Activated CD8-positive, alpha-beta memory T cell treated with anti-CD3 and anti-CD28 coated beads, Interleukin-2, amount 10 ng/mL, durations not matched to agents 7 days and 5 days (primary cell): ENCODE measurements at regions not wholly inside any gene's neighbourhood (a gene's known extent, or its start where the extent isn't known, plus 50 kb on each side); places are given as distances from the start of the nearest gene placed in this dataset.

ENCODE experiments used
- ATAC-seq: fragments of 150-1000 bp; cut with Tn5 transposase; one replicate; pipeline ENCODE4 v1.10.0; 2021; ENCODE audit warnings: moderate library complexity
- CTCF ChIA-PET: fragments of 350-600 bp; sonication (Branson Sonifier 250); formaldehyde crosslinking; loops from one replicate; lab custom pipeline; 2021; ENCODE audit warnings: antibody characterized with exemption; lab: Charles Lee
- DNase-seq: peaks from one replicate; pipeline ENCODE4 v3.0.0-alpha.2; 2020
- H3K27ac Mint-ChIP-seq: one replicate; pipeline ENCODE4 v1.8.0; 2021; ENCODE audit warnings: mild to moderate bottlenecking, mixed read lengths
- H3K27me3 Mint-ChIP-seq: one replicate; pipeline ENCODE4 v1.8.0; 2021; ENCODE audit warnings: mixed read lengths
- H3K36me3 Mint-ChIP-seq: one replicate; pipeline ENCODE4 v1.8.0; 2021; ENCODE audit warnings: mild to moderate bottlenecking, mixed read lengths
- H3K4me1 Mint-ChIP-seq: one replicate; pipeline ENCODE4 v1.8.0; 2021; ENCODE audit warnings: mixed read lengths
- H3K4me3 Mint-ChIP-seq: one replicate; pipeline ENCODE4 v1.8.0; 2021; ENCODE audit warnings: mild to moderate bottlenecking, moderate library complexity, mixed read lengths
- H3K9me3 Mint-ChIP-seq: one replicate; pipeline ENCODE4 v1.8.0; 2022; ENCODE audit warnings: low read depth, mixed read lengths

DNA sequence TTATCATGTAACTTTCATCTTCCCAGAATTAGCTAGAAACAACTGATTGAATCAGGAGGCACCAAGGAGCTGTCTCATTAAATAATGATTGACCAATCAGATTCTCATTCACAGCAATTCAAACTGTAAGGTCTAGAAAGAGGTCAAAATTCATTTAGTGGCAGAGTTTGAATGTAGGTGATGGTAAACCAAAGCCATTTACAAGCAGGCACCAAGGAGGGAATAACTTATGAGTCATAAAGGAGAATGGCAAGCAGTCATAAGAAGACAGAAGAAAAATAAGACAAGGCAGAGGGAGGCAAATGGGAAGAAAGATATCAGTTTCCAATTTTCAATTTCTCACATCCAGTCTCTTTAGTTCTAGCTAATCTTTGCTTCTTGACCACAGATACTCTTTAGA is 52.9 kb upstream of the DEFB112 start:
- H3K4me3 Mint-ChIP-seq = no peak overlapping the region
- H3K36me3 Mint-ChIP-seq = no peaks in the 10 kb centered on the region
- no peaks in the 10 kb centered on the region for H3K27me3 Mint-ChIP-seq
- ATAC-seq = no peak
- no peak overlapping the region for H3K27ac Mint-ChIP-seq
- CTCF ChIA-PET = no interaction called here
- no peak for DNase-seq
- no peaks in the 10 kb centered on the region for H3K9me3 Mint-ChIP-seq
- H3K4me1 Mint-ChIP-seq = no peaks in the 10 kb centered on the region

GRCh38 chr6:50110587-50110986 is 60.9 kb upstream of the DEFB112 start:
- no peaks in the 10 kb centered on the region for H3K9me3 Mint-ChIP-seq
- H3K36me3 Mint-ChIP-seq = no peaks in the 10 kb centered on the region
- no peaks in the 10 kb centered on the region for H3K4me1 Mint-ChIP-seq
- ATAC-seq (no peak), DNase-seq (no peak)
- no peaks in the 10 kb centered on the region for H3K27me3 Mint-ChIP-seq
- CTCF ChIA-PET = interaction anchor here (1.0 kb wide), 1 partner anchor 14 kb away, joined by 3 read pairs; no protein-coding TSS in a partner anchor
- H3K27ac Mint-ChIP-seq = no peak overlapping the region
- H3K4me3 Mint-ChIP-seq = no peak overlapping the region

GRCh38 chr6:50112981-50113857 is 63.5 kb upstream of the DEFB112 start:
- Mint-ChIP-seq H3K4me3 (no peak overlapping the region), H3K27me3 (no peaks in the 10 kb centered on the region), H3K4me1 (no peaks in the 10 kb centered on the region), H3K27ac (no peak overlapping the region), H3K36me3 (no peaks in the 10 kb centered on the region), H3K9me3 (no peaks in the 10 kb centered on the region)
- ATAC-seq (no peak), DNase-seq (no peak)
- CTCF ChIA-PET = no interaction called here

- H3K36me3 Mint-ChIP-seq = no peaks in the 10 kb centered on the region
- ATAC-seq = no peak
- H3K4me1 Mint-ChIP-seq = no peaks in the 10 kb centered on the region
- CTCF ChIA-PET = no interaction called here
- no peak for DNase-seq
- no peaks in the 10 kb centered on the region for H3K9me3 Mint-ChIP-seq
- H3K27me3 Mint-ChIP-seq = no peaks in the 10 kb centered on the region
- H3K4me3 Mint-ChIP-seq = no peak overlapping the region
- no peak overlapping the region for H3K27ac Mint-ChIP-seq
These were observed 66.7 kb upstream of the DEFB112 start for GRCh38 chr6:50116390-50116789.

DNA sequence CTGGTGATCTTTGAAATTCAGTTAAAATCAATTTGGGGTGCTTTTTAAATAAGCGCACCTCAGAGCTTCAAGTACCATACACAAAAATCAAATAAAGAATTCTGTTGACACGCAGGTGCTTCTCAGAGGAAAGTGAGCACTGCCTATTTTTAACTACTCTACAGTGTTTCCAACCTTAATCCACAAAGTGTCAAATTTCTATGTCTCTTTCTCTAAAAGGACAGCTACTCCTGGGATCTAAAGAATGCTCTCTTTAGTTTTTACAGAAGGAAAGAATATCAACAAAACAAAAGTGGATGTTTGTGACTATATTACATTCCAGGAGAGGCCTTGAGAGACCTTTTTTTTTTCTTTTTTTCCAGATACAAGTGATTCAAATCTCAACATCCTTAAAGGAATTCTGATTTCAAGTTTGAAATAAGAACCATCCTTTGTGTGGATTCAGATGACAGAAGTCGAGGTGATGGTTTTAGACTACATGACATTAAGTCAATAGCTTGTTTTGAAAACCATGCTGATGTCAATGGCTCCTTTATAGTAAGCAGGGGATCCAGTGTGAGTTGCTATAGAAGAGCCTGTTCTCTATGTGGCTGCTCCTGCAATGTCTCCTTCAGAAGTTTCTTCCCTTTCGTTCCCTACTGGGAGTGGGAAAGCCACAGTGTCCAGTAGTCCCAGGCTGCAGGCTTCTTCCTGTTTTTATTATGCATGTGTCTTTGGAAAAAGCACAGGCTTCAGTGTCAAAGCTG is 67.2 kb upstream of the DEFB112 start:
- no peak for DNase-seq
- H3K36me3 Mint-ChIP-seq = no peaks in the 10 kb centered on the region
- no peaks in the 10 kb centered on the region for H3K9me3 Mint-ChIP-seq
- H3K27me3 Mint-ChIP-seq = no peaks in the 10 kb centered on the region
- no peak overlapping the region for H3K27ac Mint-ChIP-seq
- no peak overlapping the region for H3K4me3 Mint-ChIP-seq
- H3K4me1 Mint-ChIP-seq = no peaks in the 10 kb centered on the region
- no peak for ATAC-seq
- CTCF ChIA-PET = no interaction called here

DNA sequence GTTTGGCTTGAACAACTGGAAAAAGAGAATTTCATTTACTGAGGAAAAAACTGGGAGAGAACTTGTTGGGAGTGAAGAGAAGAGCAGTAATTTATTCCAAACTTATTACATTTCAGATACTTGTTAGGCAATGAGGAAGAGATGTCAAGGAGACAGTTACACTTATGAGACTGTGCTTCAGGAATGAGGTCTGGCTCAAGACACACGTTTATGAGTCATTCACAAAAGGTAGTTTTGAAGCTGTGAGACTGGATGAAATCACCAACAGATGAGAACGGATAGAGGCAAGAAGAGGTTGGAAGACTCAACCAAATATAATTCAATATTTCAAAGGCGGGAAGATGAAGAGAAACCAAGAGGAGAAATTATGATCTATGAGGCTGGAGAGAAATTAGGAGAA is 70.6 kb upstream of the DEFB112 start:
- CTCF ChIA-PET = no interaction called here
- no peaks in the 10 kb centered on the region for H3K36me3 Mint-ChIP-seq
- H3K9me3 Mint-ChIP-seq = no peaks in the 10 kb centered on the region
- H3K4me1 Mint-ChIP-seq = no peaks in the 10 kb centered on the region
- no peak overlapping the region for H3K27ac Mint-ChIP-seq
- H3K27me3 Mint-ChIP-seq = no peaks in the 10 kb centered on the region
- no peak for DNase-seq
- ATAC-seq = no peak
- no peak overlapping the region for H3K4me3 Mint-ChIP-seq

GRCh38 chr6:50123688-50124087 is 74.0 kb upstream of the DEFB112 start:
- CTCF ChIA-PET = interaction anchor here (1.6 kb wide), 1 partner anchor 10 kb away, joined by 4 read pairs; no protein-coding TSS in a partner anchor
- Mint-ChIP-seq H3K4me3 (no peak overlapping the region), H3K36me3 (no peaks in the 10 kb centered on the region), H3K9me3 (no peaks in the 10 kb centered on the region), H3K27ac (no peak overlapping the region), H3K4me1 (no peaks in the 10 kb centered on the region), H3K27me3 (no peaks in the 10 kb centered on the region)
- DNase-seq (no peak), ATAC-seq (no peak)

GRCh38 chr6:50124572-50124971 is 74.8 kb upstream of the DEFB112 start:
- Mint-ChIP-seq H3K27me3 (no peaks in the 10 kb centered on the region), H3K4me3 (no peak overlapping the region), H3K4me1 (no peaks in the 10 kb centered on the region), H3K36me3 (no peaks in the 10 kb centered on the region), H3K9me3 (no peaks in the 10 kb centered on the region), H3K27ac (no peak overlapping the region)
- DNase-seq (no peak), ATAC-seq (no peak)
- CTCF ChIA-PET = interaction anchor here (1.6 kb wide), 1 partner anchor 9 kb away, joined by 4 read pairs; no protein-coding TSS in a partner anchor

GRCh38 chr6:50128420-50129005 is 78.8 kb upstream of the DEFB112 start:
- Mint-ChIP-seq H3K4me1 (no peaks in the 10 kb centered on the region), H3K9me3 (no peaks in the 10 kb centered on the region), H3K27ac (no peak overlapping the region), H3K36me3 (no peaks in the 10 kb centered on the region), H3K27me3 (no peaks in the 10 kb centered on the region), H3K4me3 (no peak overlapping the region)
- no peak for ATAC-seq
- no peak for DNase-seq
- CTCF ChIA-PET = no interaction called here

DNA sequence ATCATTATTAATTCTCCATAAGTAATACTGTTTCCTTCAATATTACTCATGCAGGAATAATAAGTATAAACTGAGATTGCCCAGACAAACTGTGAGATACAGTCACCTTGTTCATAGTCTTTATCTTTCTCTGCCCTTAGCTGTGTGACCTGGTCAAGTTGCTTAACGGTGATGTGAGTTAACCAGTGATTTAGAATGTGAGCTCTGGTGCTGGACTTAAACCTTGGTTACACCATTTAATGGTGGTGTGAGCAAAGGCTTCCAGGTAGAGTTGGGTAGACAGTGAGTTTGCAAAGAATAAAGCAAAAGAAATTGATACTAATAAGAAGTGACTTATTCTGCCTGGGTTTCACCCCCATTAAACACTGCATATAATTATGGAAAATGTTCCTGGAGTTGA is 86.2 kb upstream of the DEFB112 start:
- H3K9me3 Mint-ChIP-seq = no peaks in the 10 kb centered on the region
- no peaks in the 10 kb centered on the region for H3K36me3 Mint-ChIP-seq
- H3K4me1 Mint-ChIP-seq = no peaks in the 10 kb centered on the region
- CTCF ChIA-PET = no interaction called here
- H3K27me3 Mint-ChIP-seq = no peaks in the 10 kb centered on the region
- ATAC-seq (no peak), DNase-seq (no peak)
- H3K27ac Mint-ChIP-seq = no peak overlapping the region
- no peak overlapping the region for H3K4me3 Mint-ChIP-seq

DNA sequence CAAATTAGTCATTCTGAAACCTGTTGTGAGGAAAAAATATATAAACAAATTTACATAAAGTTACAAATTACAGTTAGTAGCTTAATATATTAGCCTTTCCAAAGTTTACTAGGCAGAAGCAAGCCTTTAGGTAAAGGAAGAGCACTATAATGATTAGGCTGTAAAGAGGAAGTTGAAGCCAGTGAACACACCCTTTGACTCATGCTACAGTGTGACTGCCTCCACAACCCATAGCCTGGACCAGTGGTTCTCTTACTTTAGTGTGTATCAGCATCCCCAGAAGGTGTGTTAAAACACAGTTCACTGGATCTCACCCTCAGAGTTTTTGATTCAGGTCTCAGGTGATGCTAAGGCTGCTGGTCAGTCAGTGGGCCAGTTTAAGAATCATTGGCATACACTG is 91.4 kb upstream of the DEFB112 start:
- H3K27me3 Mint-ChIP-seq = no peaks in the 10 kb centered on the region
- no peaks in the 10 kb centered on the region for H3K9me3 Mint-ChIP-seq
- no peak overlapping the region for H3K27ac Mint-ChIP-seq
- ATAC-seq (no peak), DNase-seq (no peak)
- no peaks in the 10 kb centered on the region for H3K4me1 Mint-ChIP-seq
- H3K4me3 Mint-ChIP-seq = no peak overlapping the region
- no peaks in the 10 kb centered on the region for H3K36me3 Mint-ChIP-seq
- CTCF ChIA-PET = no interaction called here

- ATAC-seq = no peak
- Mint-ChIP-seq H3K4me1 (no peaks in the 10 kb centered on the region), H3K36me3 (no peaks in the 10 kb centered on the region), H3K9me3 (no peaks in the 10 kb centered on the region), H3K27ac (no peak overlapping the region), H3K4me3 (no peak overlapping the region), H3K27me3 (no peaks in the 10 kb centered on the region)
- DNase-seq = no peak
- CTCF ChIA-PET = no interaction called here
These were observed 93.4 kb upstream of the DEFB112 start for GRCh38 chr6:50143011-50143719.

- H3K9me3 Mint-ChIP-seq = no peaks in the 10 kb centered on the region
These were observed 95.4 kb upstream of the DEFB112 start for GRCh38 chr6:50145125-50145524.

More at GRCh38 chr6:50145125-50145524, 95.4 kb upstream of the DEFB112 start:
- no peak overlapping the region for H3K27ac Mint-ChIP-seq
- ATAC-seq (no peak), DNase-seq (no peak)
- CTCF ChIA-PET = no interaction called here
- no peaks in the 10 kb centered on the region for H3K4me1 Mint-ChIP-seq
- H3K27me3 Mint-ChIP-seq = no peaks in the 10 kb centered on the region
- H3K36me3 Mint-ChIP-seq = no peaks in the 10 kb centered on the region
- H3K4me3 Mint-ChIP-seq = no peak overlapping the region
